CD14-positive monocyte (primary cell): ENCODE measurements at regions not wholly inside any gene's neighbourhood (a gene's known extent, or its start where the extent isn't known, plus 50 kb on each side); places are given as distances from the start of the nearest gene placed in this dataset.

ENCODE experiments used
- DNase-seq, 3 donors: peaks; one replicate each; pipeline ENCODE4 v3.0.0-alpha.2; 2011 to 2022
- H2AFZ ChIP-seq: 2 replicates; pipeline ENCODE4 v1.6.0; 2012; ENCODE audit warnings: mild to moderate bottlenecking, low read depth, low read length, inconsistent platforms; ENCODE audit not compliant: insufficient read depth, poor library complexity, severe bottlenecking
- H3K27ac ChIP-seq, 2 donors: 1 replicate in 1 of 2; 2 replicates in 1 of 2; pipeline ENCODE4 v1.5.1; 2012 to 2013; ENCODE audit warnings: low read length in 2 of 2, control low read depth in 1 of 2, inconsistent platforms in 1 of 2, low read depth in 1 of 2, mild to moderate bottlenecking in 1 of 2
- H3K27me3 ChIP-seq, 2 donors: one replicate each; pipeline versions ENCODE4 v1.6.0 to v1.6.1; 2011 to 2013; ENCODE audit warnings: low read length in 2 of 2; ENCODE audit not compliant: control insufficient read depth in 2 of 2, insufficient read depth in 2 of 2
- H3K36me3 ChIP-seq, 2 donors: replicated peaks in 1 of 2; 1 replicate in 1 of 2; 2 replicates in 1 of 2; pipeline versions ENCODE4 v1.5.1 to v1.6.1; 2012 to 2013; ENCODE audit warnings: low read length in 2 of 2, control low read depth in 1 of 2, inconsistent platforms in 1 of 2, mild to moderate bottlenecking in 1 of 2; ENCODE audit not compliant: insufficient read depth in 2 of 2, control insufficient read depth in 1 of 2
- H3K4me1 ChIP-seq, 2 donors: 1 replicate in 1 of 2; 2 replicates in 1 of 2; pipeline versions ENCODE4 v1.5.1 to v1.6.1; 2012 to 2013; ENCODE audit warnings: low read length in 2 of 2, control low read depth in 1 of 2, inconsistent platforms in 1 of 2, mild to moderate bottlenecking in 1 of 2, moderate library complexity in 1 of 2; ENCODE audit not compliant: insufficient read depth in 2 of 2, control insufficient read depth in 1 of 2
- H3K4me2 ChIP-seq: replicated peaks from 2 replicates; pipeline ENCODE3; 2012; ENCODE audit warnings: low read length, moderate library complexity, mild to moderate bottlenecking; ENCODE audit not compliant: poor library complexity, severe bottlenecking; ENCODE audit errors: extremely low read depth
- H3K4me3 ChIP-seq, 3 experiments: fragments of 200-600 bp in 1 of 3; sonication (generic) in 1 of 3; replicated peaks in 1 of 3; 1 replicate in 2 of 3; 2 replicates in 1 of 3; pipeline ENCODE4 v1.5.1; 2011 to 2013; ENCODE audit warnings: low read length in 3 of 3, mild to moderate bottlenecking in 3 of 3, control low read depth in 2 of 3, low read depth in 2 of 3, inconsistent platforms in 1 of 3, moderate library complexity in 1 of 3
- H3K79me2 ChIP-seq: 2 replicates; pipeline ENCODE4 v1.6.0; 2012; ENCODE audit warnings: mild to moderate bottlenecking, control low read depth, inconsistent platforms, low read length, moderate library complexity; ENCODE audit not compliant: insufficient read depth
- H3K9ac ChIP-seq: 2 replicates; pipeline ENCODE4 v1.6.0; 2017; ENCODE audit warnings: low read length, mild to moderate bottlenecking; ENCODE audit not compliant: insufficient read depth, poor library complexity, severe bottlenecking
- H3K9me3 ChIP-seq, 2 donors: replicated peaks in 1 of 2; 1 replicate in 1 of 2; 2 replicates in 1 of 2; pipeline versions ENCODE4 v1.5.1 to v1.6.1; 2012 to 2013; ENCODE audit warnings: low read length in 2 of 2, control low read depth in 1 of 2; ENCODE audit not compliant: control insufficient read depth in 1 of 2, insufficient read depth in 1 of 2
- H4K20me1 ChIP-seq: 2 replicates; pipeline ENCODE4 v1.6.0; 2012; ENCODE audit warnings: mild to moderate bottlenecking, low read length, control low read depth, moderate library complexity; ENCODE audit not compliant: insufficient read depth
- H3K27ac Mint-ChIP-seq, 7 donors: one replicate each; pipeline ENCODE4 v1.8.0; 2020; ENCODE audit warnings: mild to moderate bottlenecking in 7 of 7, mixed read lengths in 7 of 7, moderate library complexity in 6 of 7, inconsistent platforms in 2 of 7
- H3K27me3 Mint-ChIP-seq, 3 donors: one replicate each; pipeline ENCODE4 v1.8.0; 2021 to 2022; ENCODE audit warnings: low read depth in 3 of 3, mild to moderate bottlenecking in 3 of 3, mixed read lengths in 3 of 3, moderate library complexity in 3 of 3, inconsistent platforms in 1 of 3
- H3K36me3 Mint-ChIP-seq, 2 donors: one replicate each; pipeline ENCODE4 v1.8.0; 2020; ENCODE audit warnings: mixed read lengths in 2 of 2, inconsistent platforms in 1 of 2, mild to moderate bottlenecking in 1 of 2
- H3K4me1 Mint-ChIP-seq: one replicate; pipeline ENCODE4 v1.8.0; 2020; ENCODE audit warnings: mild to moderate bottlenecking, mixed read lengths
- H3K4me3 Mint-ChIP-seq, 2 donors: one replicate each; pipeline ENCODE4 v1.8.0; 2020; ENCODE audit warnings: mild to moderate bottlenecking in 2 of 2, mixed read lengths in 2 of 2, moderate library complexity in 1 of 2
- H3K9me3 Mint-ChIP-seq, 7 donors: one replicate each; pipeline ENCODE4 v1.8.0; 2020 to 2022; ENCODE audit warnings: mixed read lengths in 7 of 7, mild to moderate bottlenecking in 6 of 7, moderate library complexity in 6 of 7, inconsistent platforms in 2 of 7
- CTCF ChIP-seq: fragments of 200-600 bp; IDR thresholded peaks from one replicate; pipeline ENCODE4 v1.8.0; 2022; ENCODE audit warnings: antibody characterized with exemption, mild to moderate bottlenecking
- WGBS: methylation state at CpG from one replicate; pipeline ENCODE4 v1.1.5; 2013; ENCODE audit warnings: missing lambda C conversion rate; ENCODE audit not compliant: insufficient coverage; 5-methylcytosine and 5-hydroxymethylcytosine counted together
- intact Hi-C, 2 donors: fragments of 100-400 bp; cut with micrococcal nuclease; formaldehyde crosslinking; loops; one replicate each; pipeline versions ENCODE4 v1.15.0 to v1.15.1; 2023

GRCh38 chr1:194080826-194081225 lies 894.4 kb upstream of the B3GALT2 start:
- H3K27me3 ChIP-seq = no peaks in the 10 kb centered on the region
- Mint-ChIP-seq H3K4me1 (no peaks in the 10 kb centered on the region), H3K27ac (no peak overlapping the region), H3K27me3 (peaks cover 0 to 1% (median 0%) of the 10 kb centered on the region in 3 donors), H3K36me3 (no peaks in the 10 kb centered on the region), H3K9me3 (peaks cover 0 to 7% (median 0%) of the 10 kb centered on the region in 7 donors), H3K4me3 (no peak overlapping the region)
- H4K20me1 ChIP-seq = no peaks in the 10 kb centered on the region
- H3K27ac ChIP-seq = no peak overlapping the region
- no peak overlapping the region for H3K4me3 ChIP-seq
- no peak overlapping the region for H3K4me2 ChIP-seq
- no peaks in the 10 kb centered on the region for H3K79me2 ChIP-seq
- no peak overlapping the region for H2AFZ ChIP-seq
- H3K9me3 ChIP-seq = peaks cover 0 to 3% of the 10 kb centered on the region in 2 donors
- H3K9ac ChIP-seq = no peak overlapping the region
- H3K4me1 ChIP-seq = no peaks in the 10 kb centered on the region
- WGBS = no CpG with 5 or more reads among the region's 2 CpGs
- H3K36me3 ChIP-seq = no peaks in the 10 kb centered on the region
- DNase-seq = no peak
- no peak for TF ChIP-seq CTCF
- intact Hi-C loops = no loop called here

- no peaks in the 10 kb centered on the region for H3K4me1 ChIP-seq
- H3K27me3 Mint-ChIP-seq = peaks cover 0 to 1% (median 0%) of the 10 kb centered on the region in 3 donors
- no peak overlapping the region for H2AFZ ChIP-seq
- no peak overlapping the region for H3K27ac Mint-ChIP-seq
- no peaks in the 10 kb centered on the region for H4K20me1 ChIP-seq
- no peak overlapping the region for H3K4me3 ChIP-seq
- H3K27me3 ChIP-seq = no peaks in the 10 kb centered on the region
- H3K36me3 ChIP-seq = no peaks in the 10 kb centered on the region
- H3K4me1 Mint-ChIP-seq = no peaks in the 10 kb centered on the region
- no peak overlapping the region for H3K4me2 ChIP-seq
- TF ChIP-seq CTCF = no peak
- no peaks in the 10 kb centered on the region for H3K36me3 Mint-ChIP-seq
- no peak overlapping the region for H3K4me3 Mint-ChIP-seq
- no peaks in the 10 kb centered on the region for H3K79me2 ChIP-seq
- no peak overlapping the region for H3K9ac ChIP-seq
- H3K9me3 ChIP-seq = peaks cover 0 to 3% of the 10 kb centered on the region in 2 donors
- no peak for DNase-seq
- H3K27ac ChIP-seq = no peak overlapping the region
- intact Hi-C loops = no loop called here
- H3K9me3 Mint-ChIP-seq = peaks cover 0 to 7% (median 2%) of the 10 kb centered on the region in 7 donors
- WGBS = 100% methylated on average over 1 of the region's 1 CpG
Measured at GRCh38 chr1:194078765-194079164, 892.4 kb upstream of the B3GALT2 start.
